A673 (cell line): ENCODE measurements at regions not wholly inside any gene's neighbourhood (a gene's known extent, or its start where the extent isn't known, plus 50 kb on each side); places are given as distances from the start of the nearest gene placed in this dataset.
"Not testable (repeated sequence)": the region's sequence is repeated elsewhere in the genome, so short reads cannot be mapped to it uniquely, and the experiment has no call there.

Source experiments
- BruUV-seq: library from RNA; stranded (reverse); fragments of 400-500 nt; replicated peaks from 2 replicates; lab custom pipeline; 2021; lab: Mats Ljungman, UMichigan
- CTCF ChIA-PET: fragments of 300-600 bp; sonication (Branson Sonifier 250); formaldehyde crosslinking; loops from one replicate; lab custom pipeline; 2022; ENCODE audit warnings: antibody characterized with exemption; lab: Charles Lee
- POLR2A ChIA-PET: fragments of 300-600 bp; sonication (Branson Sonifier 250); formaldehyde crosslinking; loops from one replicate; lab custom pipeline; 2022; ENCODE audit warnings: antibody characterized with exemption; ENCODE audit not compliant: low non-redundant PET; lab: Charles Lee
- DNase-seq: peaks from one replicate; pipeline ENCODE4 v3.0.0-alpha.2; 2015; ENCODE audit warnings: low spot score
- H3K27ac ChIP-seq: fragments of 200-600 bp; sonication (generic); 2 replicates; pipeline ENCODE4 v1.5.1; 2016; ENCODE audit warnings: mixed run types, low read depth, mild to moderate bottlenecking, mixed read lengths, antibody characterized with exemption, low read length; ENCODE audit not compliant: poor library complexity, severe bottlenecking
- H3K27me3 ChIP-seq: fragments of 200-600 bp; sonication (generic); replicated peaks from 2 replicates; pipeline ENCODE4 v1.6.1; 2017; ENCODE audit warnings: mixed run types, low read depth, mild to moderate bottlenecking, mixed read lengths, antibody characterized with exemption, low read length; ENCODE audit not compliant: insufficient read depth, poor library complexity
- H3K36me3 ChIP-seq: fragments of 200-600 bp; sonication (generic); 2 replicates; pipeline ENCODE4 v1.6.1; 2016; ENCODE audit warnings: mixed run types, mild to moderate bottlenecking, mixed read lengths, antibody characterized with exemption, low read length; ENCODE audit not compliant: insufficient read depth, poor library complexity, severe bottlenecking
- H3K4me1 ChIP-seq: fragments of 200-600 bp; sonication (generic); 2 replicates; pipeline ENCODE4 v1.6.1; 2017; ENCODE audit warnings: mixed run types, mild to moderate bottlenecking, mixed read lengths, antibody characterized with exemption, low read length; ENCODE audit not compliant: insufficient read depth, poor library complexity, severe bottlenecking
- H3K4me3 ChIP-seq: fragments of 200-600 bp; sonication (generic); 2 replicates; pipeline ENCODE4 v1.5.1; 2016; ENCODE audit warnings: low read depth, mixed run types, mild to moderate bottlenecking, mixed read lengths, low read length; ENCODE audit not compliant: poor library complexity, severe bottlenecking
- H3K9me3 ChIP-seq: fragments of 200-600 bp; sonication (generic); 2 replicates; pipeline ENCODE4 v1.6.1; 2016; ENCODE audit warnings: mixed run types, low read depth, mild to moderate bottlenecking, mixed read lengths, antibody characterized with exemption, low read length; ENCODE audit not compliant: poor library complexity, severe bottlenecking
- EZH2 ChIP-seq: fragments of 200-600 bp; sonication (generic); IDR thresholded peaks from 2 replicates; pipeline ENCODE4 v1.6.1; 2017; ENCODE audit warnings: borderline replicate concordance, low read depth, mild to moderate bottlenecking, mixed read lengths, antibody characterized with exemption, low read length; ENCODE audit not compliant: poor library complexity, severe bottlenecking
- intact Hi-C: fragments of 100-400 bp; cut with micrococcal nuclease; formaldehyde crosslinking; loops from one replicate; pipeline ENCODE4 v1.10.0; 2022; ENCODE audit not compliant: unreplicated experiment
- TF ChIP-seq, protein P1 (sequence below): fragments of 300-800, 200-600 bp; sonication (generic); conservative IDR thresholded peaks from 2 replicates; pipeline ENCODE4 v1.5.1; 2017; ENCODE audit warnings: low read depth, mild to moderate bottlenecking, antibody characterized with exemption, low read length, moderate library complexity, mixed read lengths

DNA sequence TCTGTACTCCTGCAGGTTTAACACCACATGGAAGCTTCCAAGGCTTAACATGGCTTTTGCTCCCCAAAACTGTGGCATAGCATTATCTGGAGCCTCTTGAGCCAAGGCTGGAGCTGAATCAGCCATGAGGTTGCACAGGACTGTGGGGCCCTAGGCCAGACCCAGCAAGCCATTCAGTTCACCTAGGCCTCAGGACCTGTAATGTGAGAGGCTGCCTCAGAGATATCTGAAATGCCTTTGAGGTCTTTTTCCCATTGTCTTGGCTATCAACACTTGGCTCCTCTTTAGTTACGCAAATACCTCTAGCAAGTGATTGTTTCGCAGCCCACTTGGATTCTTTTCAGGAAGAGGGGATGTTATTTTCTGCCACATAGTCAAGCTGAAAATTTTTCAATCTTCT, 72.0 kb downstream of the VPREB1 start:
- ChIA-PET POLR2A (no interaction called here), CTCF (no interaction called here)
- Histone ChIP-seq H3K9me3 (no peaks in the 10 kb centered on the region), H3K27ac (no peak overlapping the region), H3K4me3 (no peak overlapping the region), H3K27me3 (no peaks in the 10 kb centered on the region), H3K4me1 (no peaks in the 10 kb centered on the region), H3K36me3 (peaks cover 7% of the 10 kb centered on the region)
- DNase-seq: no peak
- TF ChIP-seq, protein P1, sequence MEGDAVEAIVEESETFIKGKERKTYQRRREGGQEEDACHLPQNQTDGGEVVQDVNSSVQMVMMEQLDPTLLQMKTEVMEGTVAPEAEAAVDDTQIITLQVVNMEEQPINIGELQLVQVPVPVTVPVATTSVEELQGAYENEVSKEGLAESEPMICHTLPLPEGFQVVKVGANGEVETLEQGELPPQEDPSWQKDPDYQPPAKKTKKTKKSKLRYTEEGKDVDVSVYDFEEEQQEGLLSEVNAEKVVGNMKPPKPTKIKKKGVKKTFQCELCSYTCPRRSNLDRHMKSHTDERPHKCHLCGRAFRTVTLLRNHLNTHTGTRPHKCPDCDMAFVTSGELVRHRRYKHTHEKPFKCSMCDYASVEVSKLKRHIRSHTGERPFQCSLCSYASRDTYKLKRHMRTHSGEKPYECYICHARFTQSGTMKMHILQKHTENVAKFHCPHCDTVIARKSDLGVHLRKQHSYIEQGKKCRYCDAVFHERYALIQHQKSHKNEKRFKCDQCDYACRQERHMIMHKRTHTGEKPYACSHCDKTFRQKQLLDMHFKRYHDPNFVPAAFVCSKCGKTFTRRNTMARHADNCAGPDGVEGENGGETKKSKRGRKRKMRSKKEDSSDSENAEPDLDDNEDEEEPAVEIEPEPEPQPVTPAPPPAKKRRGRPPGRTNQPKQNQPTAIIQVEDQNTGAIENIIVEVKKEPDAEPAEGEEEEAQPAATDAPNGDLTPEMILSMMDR: no peak
- no peak for TF ChIP-seq EZH2
- no TSS peak for BruUV-seq
- intact Hi-C loops: no loop called here

DNA sequence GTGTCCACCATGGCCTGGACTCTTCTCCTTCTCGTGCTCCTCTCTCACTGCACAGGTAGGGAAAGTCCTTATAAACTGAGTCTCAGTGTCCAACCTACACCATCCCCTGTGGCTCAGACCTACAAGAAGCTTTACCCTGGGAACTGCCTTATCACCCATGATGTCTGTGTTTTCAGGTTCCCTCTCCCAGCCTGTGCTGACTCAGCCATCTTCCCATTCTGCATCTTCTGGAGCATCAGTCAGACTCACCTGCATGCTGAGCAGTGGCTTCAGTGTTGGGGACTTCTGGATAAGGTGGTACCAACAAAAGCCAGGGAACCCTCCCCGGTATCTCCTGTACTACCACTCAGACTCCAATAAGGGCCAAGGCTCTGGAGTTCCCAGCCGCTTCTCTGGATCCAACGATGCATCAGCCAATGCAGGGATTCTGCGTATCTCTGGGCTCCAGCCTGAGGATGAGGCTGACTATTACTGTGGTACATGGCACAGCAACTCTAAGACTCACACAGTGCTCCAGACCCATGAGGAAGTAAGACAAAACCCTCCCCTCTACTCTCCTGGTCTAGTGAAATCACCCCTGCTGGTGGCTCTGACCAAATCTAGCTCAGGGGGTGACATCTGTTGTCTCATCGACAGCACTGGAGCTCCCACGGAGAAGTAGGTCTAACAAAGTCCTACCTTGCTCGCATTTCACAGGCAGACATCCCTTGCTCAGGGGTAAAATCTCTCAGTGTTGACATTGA, 74.3 kb downstream of the VPREB1 start:
- no peak overlapping the region for H3K4me3 ChIP-seq
- TF ChIP-seq, protein P1: no peak
- TF ChIP-seq EZH2: no peak
- intact Hi-C loops: no loop called here
- no peak overlapping the region for H3K27ac ChIP-seq
- H3K36me3 ChIP-seq: peaks cover 7% of the 10 kb centered on the region
- no peaks in the 10 kb centered on the region for H3K4me1 ChIP-seq
- ChIA-PET CTCF (no interaction called here), POLR2A (no interaction called here)
- no TSS peak for BruUV-seq
- H3K27me3 ChIP-seq: no peaks in the 10 kb centered on the region
- no peak for DNase-seq
- H3K9me3 ChIP-seq: no peaks in the 10 kb centered on the region

DNA sequence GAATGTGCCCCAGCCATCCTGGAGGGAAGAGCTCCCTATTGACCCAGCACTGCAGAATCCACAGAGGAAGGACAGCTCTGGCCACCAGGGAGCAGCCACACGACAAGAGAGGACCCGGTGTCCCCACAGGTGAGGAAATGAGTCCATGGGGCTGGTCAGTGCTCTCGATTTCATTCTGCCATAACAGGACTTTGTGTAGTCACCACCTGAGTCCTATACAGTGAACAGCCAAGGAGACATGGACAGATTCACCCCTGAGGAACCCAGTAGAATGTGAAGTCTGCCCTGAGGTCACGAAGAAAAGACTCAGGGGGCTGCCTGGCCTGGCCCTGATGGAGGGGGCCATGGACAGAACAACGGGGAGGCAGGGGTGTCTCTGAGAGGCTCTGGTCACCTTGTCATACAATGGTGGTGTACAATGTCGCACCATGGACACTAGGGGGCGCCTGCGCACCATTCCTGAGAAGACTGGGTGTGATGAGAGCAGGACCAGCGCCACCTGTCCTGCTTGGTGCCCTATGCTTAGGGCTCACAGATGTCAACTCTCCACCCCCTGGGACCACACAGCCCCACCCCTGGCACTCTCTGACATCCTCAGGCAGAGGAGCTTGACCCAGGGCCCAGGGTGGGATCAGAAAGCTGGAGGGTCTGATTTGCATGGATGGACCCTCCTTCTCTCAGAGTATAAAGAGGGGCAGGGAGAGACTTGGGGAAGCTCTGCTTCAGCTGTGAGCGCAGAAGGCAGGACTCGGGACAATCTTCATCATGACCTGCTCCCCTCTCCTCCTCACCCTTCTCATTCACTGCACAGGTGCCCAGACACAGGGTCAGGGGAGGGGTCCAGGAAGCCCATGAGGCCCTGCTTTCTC, 77.4 kb downstream of the VPREB1 start:
- H3K36me3 ChIP-seq, H3K27ac ChIP-seq, H3K9me3 ChIP-seq, H3K27me3 ChIP-seq, POLR2A ChIA-PET, H3K4me3 ChIP-seq, BruUV-seq, intact Hi-C loops, H3K4me1 ChIP-seq: not testable (repeated sequence)
- TF ChIP-seq, protein P1: peak; percentile 79
- CTCF ChIA-PET: interaction anchor here (0.6 to 0.7 kb wide), 2 partner anchors 12 to 25 kb away, joined by 3 read pairs; no protein-coding TSS in a partner anchor
- peak; percentile 71 for DNase-seq
